ENCODE measurements at regions not wholly inside any gene's neighbourhood (a gene's known extent, or its start where the extent isn't known, plus 50 kb on each side); places are given as distances from the start of the nearest gene placed in this dataset.

GRCh38 chr2:14684516-14684915, 52.0 kb downstream of the LRATD1 start:
- no peak for DNase-seq (ENCODE audit: low read depth, low spot score)

DNA sequence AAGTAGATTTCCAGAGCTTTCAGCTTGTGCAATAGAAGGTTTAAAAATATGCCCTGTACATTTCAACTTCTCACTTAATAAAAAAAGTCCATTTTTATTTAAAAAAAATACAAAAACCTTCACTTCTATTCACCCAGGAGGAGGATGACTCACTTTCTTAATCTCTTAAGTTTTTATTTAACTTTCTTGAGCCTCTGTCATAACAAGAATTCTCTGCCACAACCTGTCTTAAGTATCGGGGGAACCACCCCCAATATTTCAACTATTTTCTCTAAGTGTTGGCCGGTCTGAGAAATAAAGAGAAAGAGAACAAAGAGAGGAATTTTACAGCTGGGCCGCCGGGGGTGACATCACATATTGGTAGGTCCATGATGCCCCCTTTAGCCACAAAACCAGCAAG, 58.4 kb downstream of the LRATD1 start:
- no peak for DNase-seq (ENCODE audit: low read depth, low spot score)

- no peak for DNase-seq (ENCODE audit: low read depth, low spot score)
Observed at GRCh38 chr2:14693874-14694273, 61.4 kb downstream of the LRATD1 start.

GRCh38 chr2:14700753-14701152, 68.2 kb downstream of the LRATD1 start:
- no peak for DNase-seq (ENCODE audit: low read depth, low spot score)

DNA sequence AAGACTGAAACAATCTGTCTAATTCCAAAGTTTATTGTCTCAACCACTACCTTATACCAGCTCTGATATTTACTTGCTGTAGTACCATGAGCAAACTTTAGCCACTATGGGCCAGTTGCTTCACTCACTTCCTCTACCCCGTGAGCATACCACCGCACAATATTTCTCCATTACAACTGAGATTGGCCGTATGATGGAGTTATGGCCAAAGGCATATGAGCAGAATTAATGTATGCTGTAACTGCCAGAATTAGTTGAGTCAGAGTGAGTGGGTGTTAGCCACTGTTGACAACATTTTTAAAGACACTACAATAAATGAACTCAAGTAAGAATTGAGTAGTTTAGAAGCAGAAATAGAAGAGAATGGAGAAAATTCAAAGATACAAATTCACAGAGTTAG, 69.7 kb downstream of the LRATD1 start:
- no peak for DNase-seq (ENCODE audit: low read depth, low spot score)

DNA sequence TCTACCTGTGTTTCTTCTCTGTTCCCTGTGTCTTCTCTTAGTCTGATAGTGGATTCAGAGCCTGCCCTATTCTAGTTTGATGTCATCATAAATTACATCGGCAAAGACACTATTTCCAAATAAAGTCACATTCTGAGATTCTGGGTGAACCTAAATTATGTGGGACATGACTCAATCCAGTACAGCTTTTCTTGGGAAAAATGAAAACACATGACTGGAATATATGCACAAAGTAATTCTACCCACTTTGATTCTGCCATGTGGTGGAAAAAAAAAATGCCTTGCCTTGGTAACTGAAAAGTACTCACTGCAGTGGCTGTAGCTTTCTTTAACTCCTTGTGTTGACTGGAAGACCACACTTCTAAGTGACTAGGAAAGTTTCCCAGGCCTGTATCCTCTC, 73.7 kb downstream of the LRATD1 start:
- DNase-seq (ENCODE audit: low read depth, low spot score), result no peak

DNA sequence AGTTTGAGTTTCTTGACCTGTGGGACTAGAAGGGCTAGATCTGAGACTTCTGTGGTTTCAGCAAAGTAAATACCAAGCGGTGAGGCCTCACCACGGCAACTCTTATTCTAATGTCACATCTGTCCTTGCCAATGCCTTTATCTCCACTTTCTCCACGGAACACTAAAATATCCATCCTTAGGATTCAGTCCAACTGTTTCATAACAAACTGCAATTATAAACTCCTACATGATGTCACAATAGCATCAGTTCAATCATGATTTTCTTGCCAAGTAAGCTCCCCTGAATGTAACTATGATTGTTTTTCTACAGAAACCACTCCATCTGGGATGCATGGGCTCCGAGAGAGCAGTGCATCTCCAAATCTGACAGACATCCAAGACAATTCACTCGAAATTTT, 79.6 kb downstream of the LRATD1 start:
- no peak for DNase-seq (ENCODE audit: low read depth, low spot score)

GRCh38 chr2:14713248-14713647, 80.7 kb downstream of the LRATD1 start:
- DNase-seq (ENCODE audit: low read depth, low spot score), result no peak

GRCh38 chr2:14715600-14715999, 83.1 kb downstream of the LRATD1 start:
- no peak for DNase-seq (ENCODE audit: low read depth, low spot score)

GRCh38 chr2:14716319-14716718, 83.8 kb downstream of the LRATD1 start:
- no peak for DNase-seq (ENCODE audit: low read depth, low spot score)

- no peak for DNase-seq (ENCODE audit: low read depth, low spot score)
Observed at GRCh38 chr2:14717131-14717530, 84.6 kb downstream of the LRATD1 start.

DNA sequence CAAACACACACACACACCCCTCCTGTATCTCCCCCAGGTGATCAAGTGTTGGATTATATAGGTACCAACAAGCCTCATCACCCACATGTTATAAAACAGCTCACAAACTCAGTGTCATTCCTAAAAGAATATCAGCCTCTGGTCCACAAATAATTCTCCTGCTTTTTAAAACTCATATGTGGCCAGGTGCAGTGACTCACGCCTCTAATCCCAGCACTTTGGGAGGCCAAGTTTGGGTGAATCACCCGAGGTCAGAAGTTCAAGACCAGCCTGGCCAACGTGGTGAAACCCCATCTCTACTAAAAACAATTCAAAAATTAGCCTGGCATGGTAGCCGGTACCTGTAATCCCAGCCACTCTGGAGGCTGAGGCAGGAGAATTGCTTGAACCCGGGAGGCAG, 87.8 kb downstream of the LRATD1 start:
- DNase-seq (ENCODE audit: low read depth, low spot score), result no peak

GRCh38 chr2:14720739-14721138, 88.2 kb downstream of the LRATD1 start:
- DNase-seq (ENCODE audit: low read depth, low spot score), result no peak

GRCh38 chr2:14722904-14723570, 90.5 kb downstream of the LRATD1 start:
- no peak for DNase-seq (ENCODE audit: low read depth, low spot score)

DNA sequence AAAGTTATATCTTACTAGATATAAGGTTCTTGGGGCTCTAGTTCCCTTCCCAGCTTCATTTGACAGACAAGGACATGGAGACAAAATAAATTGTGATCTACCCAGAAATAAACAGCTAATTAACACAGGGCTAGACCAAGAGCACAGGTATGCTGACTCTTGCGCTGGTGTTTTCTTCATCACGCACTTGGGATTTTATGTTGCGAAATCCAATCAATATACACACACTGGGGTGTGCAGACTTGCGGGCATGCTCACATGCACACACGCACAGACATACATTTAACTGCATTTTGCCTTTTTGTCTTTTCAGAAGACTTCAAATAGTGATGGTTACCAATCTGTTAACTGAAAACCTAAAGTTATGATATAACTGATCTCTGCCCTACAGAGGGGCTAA, 91.2 kb downstream of the LRATD1 start:
- no peak for DNase-seq (ENCODE audit: low read depth, low spot score)

DNA sequence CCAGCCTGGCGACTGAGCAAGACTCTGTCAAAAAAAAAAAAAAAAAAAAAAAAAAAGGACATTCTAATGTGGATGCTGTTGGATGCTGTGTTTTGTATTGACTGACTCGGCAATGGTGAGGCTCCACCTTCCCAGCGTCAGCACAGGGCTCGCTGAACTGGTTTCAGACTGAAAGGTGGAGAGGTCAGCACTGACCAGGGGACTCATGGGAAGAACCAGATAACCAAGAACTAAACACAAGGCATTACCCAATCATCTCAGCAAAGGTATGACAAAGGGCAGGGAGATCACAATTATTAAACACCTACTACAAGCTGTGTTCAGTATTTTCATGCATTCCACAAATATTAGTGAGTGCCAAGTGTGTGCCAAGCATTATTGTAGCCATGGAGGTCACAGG, 103.2 kb downstream of the LRATD1 start:
- no peak for DNase-seq (ENCODE audit: low read depth, low spot score)

GRCh38 chr2:14737201-14737600, 104.7 kb downstream of the LRATD1 start:
- DNase-seq (ENCODE audit: low read depth, low spot score), result no peak

GRCh38 chr2:14743861-14744260, 111.3 kb downstream of the LRATD1 start:
- DNase-seq (ENCODE audit: low read depth, low spot score), result no peak

DNA sequence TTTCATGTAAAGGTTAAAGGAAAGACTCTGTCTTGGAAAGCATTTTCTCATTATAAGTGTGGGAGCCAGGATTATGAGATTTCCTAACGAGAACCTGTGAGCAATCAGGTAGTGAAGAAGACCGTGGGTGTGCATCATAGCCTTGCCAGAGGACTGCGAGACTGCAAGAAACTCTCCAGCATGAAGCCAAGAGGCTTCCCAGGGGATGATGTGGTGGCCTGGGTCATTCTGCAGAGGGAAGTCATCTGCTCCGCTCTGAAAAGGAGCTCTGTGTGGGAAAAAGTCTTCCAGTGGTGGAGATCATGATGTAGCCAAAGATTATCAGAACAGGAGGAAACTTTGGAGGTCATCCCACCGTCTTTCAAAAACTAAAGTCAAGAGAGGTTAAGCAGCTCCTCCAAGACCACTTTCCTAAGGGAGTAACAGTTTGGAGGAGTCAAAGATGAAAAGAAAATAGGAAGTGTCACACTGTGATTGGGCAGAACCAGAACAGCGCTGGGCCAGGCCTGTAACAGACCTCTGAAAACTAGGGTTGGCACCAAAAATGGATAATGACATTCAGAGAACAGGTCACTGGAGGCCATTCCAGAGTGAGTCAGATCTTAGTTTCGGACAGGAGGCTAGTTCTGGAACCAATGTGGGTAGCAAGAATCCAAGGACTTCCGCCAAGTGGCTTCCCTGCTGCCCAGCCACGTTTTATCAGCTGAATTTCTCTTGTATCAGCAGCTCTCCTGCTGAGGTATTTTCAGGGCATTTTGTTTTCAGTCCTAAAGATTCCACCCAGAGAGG, 113.0 kb downstream of the LRATD1 start:
- no peak for DNase-seq (ENCODE audit: low read depth, low spot score)

DNA sequence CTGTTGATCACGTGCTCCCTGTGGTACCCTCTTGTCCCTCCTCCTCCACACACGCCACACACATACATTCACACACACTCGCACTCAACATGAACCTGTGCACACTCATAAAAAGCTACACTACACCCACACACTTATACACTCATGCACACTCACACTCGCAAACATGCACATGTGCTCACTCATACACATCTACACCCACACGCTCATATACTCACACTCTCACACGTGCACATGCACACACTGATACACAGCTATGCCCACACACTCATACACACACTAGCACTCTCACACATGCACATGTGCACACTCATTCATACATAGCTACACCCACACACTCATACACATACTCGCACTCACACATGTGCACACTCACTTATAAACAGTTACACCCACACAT, 113.6 kb downstream of the LRATD1 start:
- DNase-seq (ENCODE audit: low read depth, low spot score), result no peak

- no peak for DNase-seq (ENCODE audit: low read depth, low spot score)
Observed at GRCh38 chr2:14747447-14747846, 114.9 kb downstream of the LRATD1 start.

DNA sequence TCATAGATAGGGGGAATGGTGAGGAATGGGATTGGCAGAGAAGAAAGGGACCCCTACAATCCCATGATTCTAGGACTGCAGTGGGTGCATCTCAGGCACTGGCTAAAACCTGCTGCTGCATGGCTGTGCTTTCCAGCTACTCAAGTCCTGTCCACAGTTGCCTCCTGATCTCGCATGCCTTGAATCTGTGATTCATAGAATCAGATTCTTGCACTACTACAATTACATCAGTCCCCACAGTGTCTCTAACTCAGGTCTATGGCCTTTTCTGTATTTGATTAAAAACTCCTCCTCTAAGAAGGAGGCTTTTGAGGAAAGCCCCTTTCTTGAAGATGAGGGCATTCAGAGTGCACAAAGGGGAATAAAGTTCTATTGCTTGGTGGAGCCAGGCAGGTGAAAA, 117.4 kb downstream of the LRATD1 start:
- DNase-seq (ENCODE audit: low read depth, low spot score), result no peak

GRCh38 chr2:14750433-14750832, 117.9 kb downstream of the LRATD1 start:
- DNase-seq (ENCODE audit: low read depth, low spot score), result no peak

Data from ELF-1 (cell line).